ENCODE measurements at regions not wholly inside any gene's neighbourhood (a gene's known extent, or its start where the extent isn't known, plus 50 kb on each side); places are given as distances from the start of the nearest gene placed in this dataset.

- TF ChIP-seq STAT1 (IDR thresholded peaks at IDR 0.05; ENCODE audit: unreplicated experiment), result no peak
- no peak for TF ChIP-seq NANOG (IDR thresholded peaks at IDR 0.05; ENCODE audit: borderline replicate concordance)
- no peak for TF ChIP-seq CTCF (conservative IDR thresholded peaks at IDR 0.05; ENCODE audit: low read depth in 2 of 2)
- TF ChIP-seq EZH2phosphoT487 (IDR thresholded peaks at IDR 0.05; ENCODE audit: unreplicated experiment), result no peak
- no peak for TF ChIP-seq EZH2 (IDR thresholded peaks at IDR 0.05; ENCODE audit: low read depth, unreplicated experiment)
- no peak for TF ChIP-seq CREB1 (CRISPR knock-in tag; IDR thresholded peaks at IDR 0.05; ENCODE audit: low read depth)
- no peak for TF ChIP-seq JUNB (IDR thresholded peaks at IDR 0.05; ENCODE audit: unreplicated experiment)
- no peak for TF ChIP-seq REST (IDR thresholded peaks at IDR 0.05; ENCODE audit: unreplicated experiment)
Observed at GRCh38 chrX:113330416-113330815, 489.8 kb upstream of the AMOT start.

All from GM23338 (cell line).